H9 (cell line): ENCODE measurements at regions not wholly inside any gene's neighbourhood (a gene's known extent, or its start where the extent isn't known, plus 50 kb on each side); places are given as distances from the start of the nearest gene placed in this dataset.

Experiments
- DNase-seq: peaks from one replicate; pipeline ENCODE4 v3.0.0-alpha.2; 2017
- H2AFZ ChIP-seq: one replicate; pipeline ENCODE4 v1.6.1; 2013; ENCODE audit warnings: mild to moderate bottlenecking, low read length, control low read depth, moderate library complexity
- H2AK5ac ChIP-seq: 2 replicates; pipeline ENCODE4 v1.6.1; 2013; ENCODE audit warnings: low read length, control low read depth, mixed read lengths; ENCODE audit not compliant: insufficient read length
- H2BK120ac ChIP-seq: one replicate; pipeline ENCODE4 v1.6.1; 2013; ENCODE audit warnings: low read depth, mild to moderate bottlenecking, low read length, control low read depth, inconsistent platforms; ENCODE audit not compliant: poor library complexity, severe bottlenecking
- H2BK12ac ChIP-seq: 2 replicates; pipeline ENCODE4 v1.6.1; 2013; ENCODE audit warnings: low read length, control low read depth, mixed read lengths, low read depth; ENCODE audit not compliant: insufficient read length
- H2BK15ac ChIP-seq: 2 replicates; pipeline ENCODE4 v1.6.1; 2013; ENCODE audit warnings: low read depth, low read length, control low read depth
- H2BK20ac ChIP-seq: one replicate; pipeline ENCODE4 v1.6.1; 2013; ENCODE audit warnings: low read depth, mild to moderate bottlenecking, low read length, control low read depth, inconsistent platforms; ENCODE audit not compliant: poor library complexity, severe bottlenecking
- H2BK5ac ChIP-seq: 2 replicates; pipeline ENCODE4 v1.6.1; 2013; ENCODE audit warnings: low read length, control low read depth, mixed read lengths; ENCODE audit not compliant: insufficient read length
- H3K14ac ChIP-seq: 2 replicates; pipeline ENCODE4 v1.6.1; 2013; ENCODE audit warnings: low read length, control low read depth; ENCODE audit not compliant: insufficient read depth
- H3K18ac ChIP-seq: 2 replicates; pipeline ENCODE4 v1.6.1; 2013; ENCODE audit warnings: low read depth, mild to moderate bottlenecking, mixed read lengths, low read length, control low read depth; ENCODE audit not compliant: insufficient read length
- H3K23ac ChIP-seq: 2 replicates; pipeline ENCODE4 v1.6.1; 2013; ENCODE audit warnings: low read length, control low read depth, mixed read lengths, low read depth; ENCODE audit not compliant: insufficient read length
- H3K23me2 ChIP-seq: 2 replicates; pipeline ENCODE4 v1.6.1; 2013; ENCODE audit warnings: low read depth, mild to moderate bottlenecking, mixed read lengths, low read length, control low read depth; ENCODE audit not compliant: insufficient read length, poor library complexity, severe bottlenecking
- H3K27ac ChIP-seq: 2 replicates; pipeline ENCODE4 v1.5.1; 2013; ENCODE audit warnings: low read length, control low read depth, mixed read lengths, low read depth; ENCODE audit not compliant: insufficient read length
- H3K27me3 ChIP-seq: 2 replicates; pipeline ENCODE4 v1.6.1; 2013; ENCODE audit warnings: low read length, control low read depth, inconsistent platforms; ENCODE audit not compliant: insufficient read depth
- H3K4ac ChIP-seq: 2 replicates; pipeline ENCODE4 v1.6.1; 2013; ENCODE audit warnings: low read depth, mild to moderate bottlenecking, control low read depth, inconsistent platforms, low read length, moderate library complexity
- H3K4me1 ChIP-seq: 2 replicates; pipeline ENCODE4 v1.6.1; 2013; ENCODE audit warnings: low read length, control low read depth, inconsistent platforms; ENCODE audit not compliant: insufficient read depth
- H3K4me2 ChIP-seq: 2 replicates; pipeline ENCODE4 v1.6.1; 2013; ENCODE audit warnings: low read length, control low read depth, mixed read lengths; ENCODE audit not compliant: insufficient read length, insufficient read depth
- H3K56ac ChIP-seq: 2 replicates; pipeline ENCODE4 v1.6.1; 2013; ENCODE audit warnings: low read depth, mild to moderate bottlenecking, mixed read lengths, low read length, control low read depth; ENCODE audit not compliant: insufficient read length
- H3K79me1 ChIP-seq: 2 replicates; pipeline ENCODE4 v1.6.1; 2013; ENCODE audit warnings: low read depth, mild to moderate bottlenecking, moderate library complexity, low read length, control low read depth, inconsistent platforms; ENCODE audit not compliant: insufficient read depth, poor library complexity, severe bottlenecking
- H3K79me2 ChIP-seq: 2 replicates; pipeline ENCODE4 v1.6.1; 2013; ENCODE audit warnings: low read length, control low read depth, inconsistent platforms; ENCODE audit not compliant: insufficient read depth
- H3K9ac ChIP-seq: 2 replicates; pipeline ENCODE4 v1.6.1; 2013; ENCODE audit warnings: low read length, control low read depth, mixed read lengths; ENCODE audit not compliant: insufficient read length; ENCODE audit errors: extremely low read depth
- H3K9me3 ChIP-seq: one replicate; pipeline ENCODE4 v1.6.1; 2013; ENCODE audit warnings: low read depth, low read length, inconsistent platforms; ENCODE audit not compliant: control insufficient read depth
- H3T11ph ChIP-seq: one replicate; pipeline ENCODE4 v1.6.1; 2013; ENCODE audit warnings: mild to moderate bottlenecking, low read length, control low read depth, inconsistent platforms
- H4K20me1 ChIP-seq: one replicate; pipeline ENCODE4 v1.6.1; 2013; ENCODE audit not compliant: control insufficient read depth, insufficient read length, insufficient read depth
- H4K5ac ChIP-seq: 2 replicates; pipeline ENCODE4 v1.6.1; 2013; ENCODE audit warnings: low read depth, mild to moderate bottlenecking, mixed read lengths, low read length, control low read depth; ENCODE audit not compliant: insufficient read length
- H4K8ac ChIP-seq: replicated peaks from 2 replicates; pipeline ENCODE4 v1.6.1; 2013; ENCODE audit warnings: low read length, control low read depth, mixed read lengths, low read depth; ENCODE audit not compliant: insufficient read length
- H4K91ac ChIP-seq: 2 replicates; pipeline ENCODE4 v1.6.1; 2013; ENCODE audit warnings: low read depth, mild to moderate bottlenecking, moderate library complexity, mixed read lengths, low read length, control low read depth; ENCODE audit not compliant: insufficient read length
- H3K27ac Mint-ChIP-seq, 3 experiments: 2 replicates in 2 of 3; 3 replicates in 1 of 3; pipeline ENCODE4 v1.8.0; 2020 to 2021; ENCODE audit warnings: mixed read lengths in 3 of 3, mild to moderate bottlenecking in 1 of 3, moderate library complexity in 1 of 3
- H3K27me3 Mint-ChIP-seq: 2 replicates; pipeline ENCODE4 v1.8.0; 2021; ENCODE audit warnings: low read depth, mild to moderate bottlenecking, moderate library complexity, mixed read lengths
- H3K36me3 Mint-ChIP-seq, 3 experiments: 2 replicates in 2 of 3; 3 replicates in 1 of 3; pipeline ENCODE4 v1.8.0; 2020 to 2021; ENCODE audit warnings: low read depth in 3 of 3, mixed read lengths in 3 of 3; ENCODE audit not compliant: insufficient read depth in 1 of 3
- H3K4me1 Mint-ChIP-seq, 2 experiments: 2 replicates each; pipeline ENCODE4 v1.8.0; 2020; ENCODE audit warnings: mixed read lengths in 2 of 2
- H3K4me3 Mint-ChIP-seq, 2 experiments: 2 replicates in 1 of 2; 3 replicates in 1 of 2; pipeline ENCODE4 v1.8.0; 2020 to 2021; ENCODE audit warnings: mild to moderate bottlenecking in 2 of 2, mixed read lengths in 2 of 2, moderate library complexity in 1 of 2
- H3K9me3 Mint-ChIP-seq, 2 experiments: 2 replicates in 1 of 2; 3 replicates in 1 of 2; pipeline ENCODE4 v1.8.0; 2020; ENCODE audit warnings: mild to moderate bottlenecking in 2 of 2, mixed read lengths in 2 of 2, moderate library complexity in 1 of 2
- WGBS: extraction: QIAGEN DNeasy Blood & Tissue Kit; methylation state at CpG from one replicate; pipeline ENCODE4 v1.1.7; 2013; ENCODE audit warnings: missing lambda C conversion rate, low lambda C conversion rate, mixed read lengths; ENCODE audit not compliant: insufficient read length; ENCODE audit errors: extremely low coverage; 5-methylcytosine and 5-hydroxymethylcytosine counted together
- TF ChIP-seq, protein P1 (sequence below): fragments of 200-600 bp; sonication (generic); conservative IDR thresholded peaks from 3 replicates; pipeline ENCODE4 v1.8.0; 2021; ENCODE audit warnings: antibody characterized with exemption, mild to moderate bottlenecking

DNA sequence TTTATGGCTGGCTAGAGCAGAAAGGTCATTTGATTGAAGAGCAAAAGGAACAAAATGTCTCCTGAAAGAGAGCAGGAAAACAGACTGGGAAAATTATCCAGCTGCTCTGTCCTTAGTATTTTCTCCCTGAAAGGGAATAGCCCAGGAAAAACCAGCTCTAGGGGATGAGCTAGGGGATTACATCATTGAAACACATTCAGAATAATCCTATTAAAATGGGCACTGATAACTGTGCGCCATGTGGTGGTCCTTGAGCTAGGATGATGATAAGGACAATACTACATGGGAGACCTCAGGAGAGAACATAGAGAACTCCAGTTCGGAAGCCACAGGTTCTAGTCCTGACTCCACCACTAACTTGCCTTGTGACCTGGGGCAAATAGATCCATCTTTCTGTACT, 873.8 kb downstream of the TYW1 start:
- Histone ChIP-seq H2AFZ (no peak overlapping the region), H3K18ac (no peak overlapping the region), H4K5ac (no peak overlapping the region), H3K56ac (no peak overlapping the region), H2AK5ac (no peak overlapping the region), H3K23me2 (no peaks in the 10 kb centered on the region), H4K20me1 (no peaks in the 10 kb centered on the region), H3K14ac (no peak overlapping the region), H4K91ac (no peak overlapping the region), H3K9me3 (no peaks in the 10 kb centered on the region), H3K79me1 (no peaks in the 10 kb centered on the region), H3K4me2 (no peak overlapping the region), H3K79me2 (no peaks in the 10 kb centered on the region), H2BK12ac (no peak overlapping the region), H3K23ac (no peak overlapping the region), H3K9ac (no peak overlapping the region), H2BK120ac (no peak overlapping the region), H3K27me3 (no peaks in the 10 kb centered on the region), H3K27ac (no peak overlapping the region), H3K4me1 (no peaks in the 10 kb centered on the region; the same call in 1 of the 2 replicates), H2BK20ac (no peak overlapping the region), H4K8ac (no peak overlapping the region), H3T11ph (no peak overlapping the region), H3K4ac (no peak overlapping the region), H2BK15ac (no peak overlapping the region), H2BK5ac (no peak overlapping the region)
- H3K36me3 Mint-ChIP-seq = no peaks in the 10 kb centered on the region; a peak in 2 of 7 replicates
- no peaks in the 10 kb centered on the region; the same call in 1 of the 2 replicates for H3K27me3 Mint-ChIP-seq
- TF ChIP-seq, protein P1, sequence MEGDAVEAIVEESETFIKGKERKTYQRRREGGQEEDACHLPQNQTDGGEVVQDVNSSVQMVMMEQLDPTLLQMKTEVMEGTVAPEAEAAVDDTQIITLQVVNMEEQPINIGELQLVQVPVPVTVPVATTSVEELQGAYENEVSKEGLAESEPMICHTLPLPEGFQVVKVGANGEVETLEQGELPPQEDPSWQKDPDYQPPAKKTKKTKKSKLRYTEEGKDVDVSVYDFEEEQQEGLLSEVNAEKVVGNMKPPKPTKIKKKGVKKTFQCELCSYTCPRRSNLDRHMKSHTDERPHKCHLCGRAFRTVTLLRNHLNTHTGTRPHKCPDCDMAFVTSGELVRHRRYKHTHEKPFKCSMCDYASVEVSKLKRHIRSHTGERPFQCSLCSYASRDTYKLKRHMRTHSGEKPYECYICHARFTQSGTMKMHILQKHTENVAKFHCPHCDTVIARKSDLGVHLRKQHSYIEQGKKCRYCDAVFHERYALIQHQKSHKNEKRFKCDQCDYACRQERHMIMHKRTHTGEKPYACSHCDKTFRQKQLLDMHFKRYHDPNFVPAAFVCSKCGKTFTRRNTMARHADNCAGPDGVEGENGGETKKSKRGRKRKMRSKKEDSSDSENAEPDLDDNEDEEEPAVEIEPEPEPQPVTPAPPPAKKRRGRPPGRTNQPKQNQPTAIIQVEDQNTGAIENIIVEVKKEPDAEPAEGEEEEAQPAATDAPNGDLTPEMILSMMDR = no peak
- no peaks in the 10 kb centered on the region; a peak in 1 of 5 replicates for H3K9me3 Mint-ChIP-seq
- no peak overlapping the region; a peak in 1 of 7 replicates for H3K27ac Mint-ChIP-seq
- peaks cover 4% of the 10 kb centered on the region in 2 experiments; a peak in 3 of 4 replicates for H3K4me1 Mint-ChIP-seq
- WGBS = no CpG with 5 or more reads among the region's 2 CpGs
- H3K4me3 Mint-ChIP-seq = no peak overlapping the region
- DNase-seq = no peak
